HCEC 1CT (cell line): ENCODE measurements at regions not wholly inside any gene's neighbourhood (a gene's known extent, or its start where the extent isn't known, plus 50 kb on each side); places are given as distances from the start of the nearest gene placed in this dataset.

Experiments
- DNase-seq: peaks from one replicate; pipeline ENCODE4 v3.0.0-alpha.2; 2017

GRCh38 chr17:52306314-52306713, 147.8 kb upstream of the CA10 start:
- DNase-seq, result no peak

- DNase-seq, result no peak
These were observed 140.4 kb upstream of the CA10 start for GRCh38 chr17:52298881-52299280.

GRCh38 chr17:52297230-52298010, 138.9 kb upstream of the CA10 start:
- DNase-seq, result no peak

GRCh38 chr17:52294301-52294700, 135.8 kb upstream of the CA10 start:
- DNase-seq, result no peak

GRCh38 chr17:52287611-52288010, 129.1 kb upstream of the CA10 start:
- no peak for DNase-seq

- DNase-seq, result no peak
These were observed 125.4 kb upstream of the CA10 start for GRCh38 chr17:52283872-52284271.

GRCh38 chr17:52276381-52277008, 118.0 kb upstream of the CA10 start:
- no peak for DNase-seq

GRCh38 chr17:52271781-52272180, 113.3 kb upstream of the CA10 start:
- DNase-seq, result no peak

GRCh38 chr17:52255347-52255746, 96.8 kb upstream of the CA10 start:
- no peak for DNase-seq

GRCh38 chr17:52244689-52245088, 86.2 kb upstream of the CA10 start:
- DNase-seq, result no peak

GRCh38 chr17:52242268-52242667, 83.8 kb upstream of the CA10 start:
- DNase-seq, result no peak

- no peak for DNase-seq
These were observed 78.6 kb upstream of the CA10 start for GRCh38 chr17:52237151-52237550.

- DNase-seq, result no peak
These were observed 77.0 kb upstream of the CA10 start for GRCh38 chr17:52235516-52235915.

GRCh38 chr17:52233632-52234031, 75.1 kb upstream of the CA10 start:
- DNase-seq, result no peak

- no peak for DNase-seq
These were observed 74.7 kb upstream of the CA10 start for GRCh38 chr17:52233176-52233575.

- no peak for DNase-seq
These were observed 70.3 kb upstream of the CA10 start for GRCh38 chr17:52228823-52229222.

GRCh38 chr17:52227926-52228325, 69.4 kb upstream of the CA10 start:
- DNase-seq, result no peak

GRCh38 chr17:52213451-52213850, 54.9 kb upstream of the CA10 start:
- DNase-seq, result no peak

GRCh38 chr17:52212851-52213250, 54.3 kb upstream of the CA10 start:
- DNase-seq, result no peak

GRCh38 chr17:52209507-52209906, 51.0 kb upstream of the CA10 start:
- no peak for DNase-seq
